Activated effector memory CD4-positive, alpha-beta T cell treated with Interleukin-2 at 50 U/mL for 16 hours (primary cell): ENCODE measurements at regions not wholly inside any gene's neighbourhood (a gene's known extent, or its start where the extent isn't known, plus 50 kb on each side); places are given as distances from the start of the nearest gene placed in this dataset.
"Not testable (repeated sequence)": the region's sequence is repeated elsewhere in the genome, so short reads cannot be mapped to it uniquely, and the experiment has no call there.

Experiments used
- DNase-seq: peaks from one replicate; pipeline ENCODE4 v3.0.0-alpha.2; 2020

DNA sequence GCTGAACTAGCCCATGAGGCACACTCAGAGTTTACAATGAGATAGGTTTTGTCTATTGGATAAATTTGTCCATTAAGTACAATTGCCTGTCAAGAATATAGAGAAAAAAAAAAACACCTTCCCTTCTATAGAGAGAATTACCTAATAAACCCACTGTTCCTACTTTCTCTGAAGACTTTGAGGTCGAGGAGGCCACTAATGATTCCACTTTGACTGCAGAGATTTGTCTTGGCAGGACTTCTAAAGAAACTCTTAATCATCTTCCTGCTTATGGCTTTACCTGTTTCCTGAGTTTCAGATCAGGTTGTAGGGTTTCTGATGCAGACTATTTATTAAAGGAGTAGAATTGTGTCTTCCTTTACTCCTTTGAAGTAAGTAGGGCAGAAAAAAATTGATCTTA is 342.4 kb upstream of the KCNMB2 start:
- no peak for DNase-seq

- DNase-seq: no peak
Observed at GRCh38 chr3:178194539-178194938, 341.7 kb upstream of the KCNMB2 start.

GRCh38 chr3:178195824-178196223 is 340.4 kb upstream of the KCNMB2 start:
- no peak for DNase-seq

DNA sequence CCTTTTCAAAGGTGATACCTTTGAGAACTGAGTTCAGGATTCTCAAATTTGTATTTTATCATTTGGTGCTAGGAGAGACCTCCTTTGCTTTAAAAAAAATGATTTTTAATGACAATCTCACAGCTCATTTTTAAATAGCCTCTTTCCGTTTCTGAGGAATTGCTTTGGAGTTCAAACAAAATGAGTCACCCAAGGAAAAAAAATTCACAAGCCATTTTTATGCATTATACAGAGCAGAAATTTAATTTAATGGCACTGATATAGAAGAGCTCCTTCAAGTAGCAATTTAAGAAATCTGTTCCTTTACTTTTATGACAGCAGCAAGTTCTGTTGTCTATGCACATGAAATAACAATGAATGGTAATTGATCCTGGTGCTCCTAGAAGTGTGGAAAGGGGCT is 337.9 kb upstream of the KCNMB2 start:
- no peak for DNase-seq

DNA sequence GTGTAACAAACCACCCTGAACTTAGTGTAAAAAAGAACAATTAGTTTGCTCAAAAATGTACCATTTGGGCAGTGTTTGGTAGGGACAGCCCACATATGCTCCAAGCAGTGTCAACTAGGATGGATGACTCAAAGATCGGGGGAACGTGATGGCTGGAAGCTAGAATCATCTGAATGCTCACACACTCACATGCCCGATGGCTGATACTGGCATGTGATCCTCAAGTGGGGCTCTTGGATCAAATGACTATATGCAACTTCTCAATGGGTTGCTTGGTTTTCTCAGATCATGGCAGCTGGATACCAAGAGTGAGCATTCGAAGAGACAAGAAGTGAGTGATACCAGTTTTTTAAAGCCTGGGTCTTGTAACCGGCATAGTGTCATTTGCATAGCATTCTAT is 335.9 kb upstream of the KCNMB2 start:
- no peak for DNase-seq

DNA sequence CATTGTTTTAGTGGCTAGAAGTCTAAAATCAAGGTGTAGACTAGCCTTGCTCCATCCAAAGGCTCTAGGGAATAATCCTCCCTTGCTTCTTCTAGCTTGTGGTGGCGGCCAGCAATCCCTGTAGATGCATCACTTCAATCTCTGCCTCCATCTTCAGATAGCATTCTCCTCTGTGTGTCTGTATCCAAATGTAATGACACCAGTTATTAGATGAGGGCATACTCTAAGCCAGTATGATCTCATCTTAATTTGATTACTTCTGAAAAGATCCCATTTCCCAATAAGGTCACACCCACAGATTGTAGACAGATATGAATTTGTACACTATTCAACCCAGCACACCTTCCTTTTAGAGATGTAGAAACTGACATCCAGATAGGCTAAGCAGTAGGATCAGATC is 334.5 kb upstream of the KCNMB2 start:
- DNase-seq: no peak

GRCh38 chr3:178202194-178202593 is 334.0 kb upstream of the KCNMB2 start:
- DNase-seq: no peak

- no peak for DNase-seq
Observed at GRCh38 chr3:178203165-178203564, 333.1 kb upstream of the KCNMB2 start.

DNA sequence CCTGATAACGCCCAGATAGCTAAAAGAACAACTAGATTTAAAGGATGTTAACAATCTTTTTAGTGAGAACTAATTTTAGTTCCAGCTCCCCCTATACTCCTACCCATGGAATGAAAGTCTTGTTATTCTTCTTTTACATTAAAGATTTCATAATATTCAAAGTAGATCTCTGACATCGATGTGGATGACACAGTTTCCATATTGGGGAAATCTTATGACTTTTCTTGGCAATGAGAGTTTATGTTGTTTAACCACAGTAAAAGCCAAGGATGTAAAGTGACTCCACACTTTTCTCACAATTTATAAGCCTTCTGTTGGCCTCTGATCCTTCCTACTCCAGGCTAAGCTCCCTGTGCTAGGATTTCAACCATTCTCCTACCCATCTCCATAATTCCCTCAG is 332.6 kb upstream of the KCNMB2 start:
- DNase-seq: no peak

DNA sequence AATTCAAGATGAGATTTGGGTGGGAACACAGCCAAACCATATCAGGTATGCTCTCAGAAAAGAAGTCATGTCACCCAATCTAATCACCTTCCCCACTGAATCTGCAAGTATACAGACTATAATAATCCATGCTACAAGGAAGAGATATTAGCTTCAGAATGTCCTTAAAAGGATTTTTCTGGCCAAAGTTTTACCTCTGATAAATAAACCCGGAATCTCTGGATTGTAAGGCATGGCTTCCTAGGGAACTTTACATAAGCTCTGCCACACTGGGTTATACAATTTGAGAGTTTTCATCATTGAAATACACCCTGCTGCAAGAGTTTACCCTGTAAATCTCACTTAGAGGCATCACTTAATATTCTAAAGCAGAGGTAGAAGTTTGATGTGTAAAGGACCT is 330.5 kb upstream of the KCNMB2 start:
- DNase-seq: no peak

DNA sequence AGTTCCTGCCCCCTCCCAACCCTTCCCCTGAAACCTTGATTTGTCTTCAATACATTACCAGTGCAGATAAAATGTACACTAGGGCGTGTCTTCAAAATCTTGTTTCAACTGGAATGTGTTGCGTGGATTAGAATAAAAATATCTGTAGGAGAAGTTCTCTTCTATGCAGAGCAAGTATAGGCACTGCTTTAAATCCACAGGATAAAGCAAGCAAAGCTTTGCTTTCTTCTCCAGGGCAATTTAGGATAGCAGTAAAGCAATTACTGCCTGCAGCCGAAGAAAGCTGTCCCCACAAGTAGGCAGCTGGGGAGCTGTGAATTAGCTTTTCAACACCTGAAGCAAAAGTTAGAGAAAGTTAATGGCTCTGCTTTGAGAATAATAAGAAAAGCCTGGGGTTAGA is 329.7 kb upstream of the KCNMB2 start:
- DNase-seq: no peak

DNA sequence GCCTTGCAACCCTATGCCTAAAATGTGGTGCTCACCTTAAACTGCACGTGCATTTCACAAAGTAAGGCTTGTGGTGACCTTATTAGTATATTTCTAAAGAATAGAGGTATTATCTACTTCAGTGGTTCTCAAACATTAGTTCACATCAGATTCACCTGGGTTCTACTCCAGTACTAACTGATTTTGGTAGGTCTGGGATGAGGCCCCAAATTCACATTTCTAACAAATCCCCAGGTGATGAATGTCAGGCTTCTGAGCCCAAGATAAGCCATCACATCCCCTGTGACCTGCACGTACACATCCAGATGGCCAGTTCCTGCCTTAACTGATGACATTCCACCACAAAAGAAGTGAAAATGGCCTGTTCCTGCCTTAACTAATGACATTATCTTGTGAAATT is 329.1 kb upstream of the KCNMB2 start:
- DNase-seq: not testable (repeated sequence)

GRCh38 chr3:178207627-178208026 is 328.6 kb upstream of the KCNMB2 start:
- not testable (repeated sequence) for DNase-seq

DNA sequence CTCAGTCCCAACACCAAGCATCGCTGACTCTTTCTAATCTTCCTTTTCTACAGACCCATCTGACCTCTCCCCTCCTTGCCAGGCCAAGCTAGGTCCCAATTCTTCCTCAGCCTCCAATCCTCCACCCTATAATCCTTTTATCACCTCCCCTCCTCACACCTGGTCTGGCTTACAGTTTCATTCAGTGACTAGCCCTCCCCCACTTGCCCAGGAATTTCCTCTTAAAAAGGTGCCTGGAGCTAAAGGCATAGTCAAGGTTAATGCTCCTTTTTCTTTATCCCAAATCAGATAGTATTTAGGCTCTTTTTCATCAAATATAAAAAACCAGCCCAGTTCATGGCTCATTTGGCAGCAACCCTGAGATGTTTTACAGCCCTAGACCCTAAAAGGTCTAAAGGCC is 327.1 kb upstream of the KCNMB2 start:
- not testable (repeated sequence) for DNase-seq

- not testable (repeated sequence) for DNase-seq
Observed at GRCh38 chr3:178209618-178210017, 326.6 kb upstream of the KCNMB2 start.

DNA sequence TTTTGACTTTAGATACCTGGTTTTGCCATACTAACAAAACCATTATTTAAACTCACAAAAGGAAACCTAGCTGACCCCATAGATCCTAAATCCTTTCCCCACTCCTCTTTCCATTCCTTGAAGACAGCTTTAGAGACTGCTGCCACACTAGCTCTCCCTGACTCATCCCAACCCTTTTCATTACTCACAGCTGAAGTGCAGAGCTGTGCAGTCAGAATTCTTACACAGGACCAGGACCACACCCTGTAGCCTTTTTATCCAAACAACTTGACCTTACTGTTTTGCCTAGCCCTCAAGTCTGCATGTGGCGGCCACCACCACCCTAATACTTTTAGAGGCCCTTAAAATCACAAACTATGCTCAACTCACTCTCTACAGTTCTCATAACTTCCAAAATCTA is 325.1 kb upstream of the KCNMB2 start:
- DNase-seq: not testable (repeated sequence)

GRCh38 chr3:178217479-178217878 is 318.8 kb upstream of the KCNMB2 start:
- no peak for DNase-seq

GRCh38 chr3:178218231-178218630 is 318.0 kb upstream of the KCNMB2 start:
- DNase-seq: no peak

DNA sequence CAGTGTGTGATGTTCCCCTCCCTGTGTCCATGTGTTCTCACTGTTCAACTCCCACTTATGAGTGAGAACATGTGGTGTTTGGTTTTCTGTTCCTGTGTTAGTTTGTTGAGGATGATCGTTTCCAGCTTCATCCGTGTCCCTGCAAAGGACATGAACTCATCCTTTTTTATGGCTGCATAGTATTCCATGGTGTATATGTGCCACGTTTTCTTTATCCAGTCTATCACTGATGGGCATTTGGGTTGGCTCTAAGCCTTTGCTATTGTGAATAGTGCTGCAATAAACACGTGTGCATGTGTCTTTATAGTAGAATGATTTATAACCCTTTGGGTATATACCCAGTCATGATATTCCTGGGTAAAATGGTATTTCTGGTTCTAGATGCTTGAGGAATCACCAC is 316.6 kb upstream of the KCNMB2 start:
- DNase-seq: not testable (repeated sequence)

GRCh38 chr3:178223876-178224275 is 312.4 kb upstream of the KCNMB2 start:
- DNase-seq: no peak

GRCh38 chr3:178226094-178226493 is 310.1 kb upstream of the KCNMB2 start:
- no peak for DNase-seq

- no peak for DNase-seq
Observed at GRCh38 chr3:178231645-178232044, 304.6 kb upstream of the KCNMB2 start.

DNA sequence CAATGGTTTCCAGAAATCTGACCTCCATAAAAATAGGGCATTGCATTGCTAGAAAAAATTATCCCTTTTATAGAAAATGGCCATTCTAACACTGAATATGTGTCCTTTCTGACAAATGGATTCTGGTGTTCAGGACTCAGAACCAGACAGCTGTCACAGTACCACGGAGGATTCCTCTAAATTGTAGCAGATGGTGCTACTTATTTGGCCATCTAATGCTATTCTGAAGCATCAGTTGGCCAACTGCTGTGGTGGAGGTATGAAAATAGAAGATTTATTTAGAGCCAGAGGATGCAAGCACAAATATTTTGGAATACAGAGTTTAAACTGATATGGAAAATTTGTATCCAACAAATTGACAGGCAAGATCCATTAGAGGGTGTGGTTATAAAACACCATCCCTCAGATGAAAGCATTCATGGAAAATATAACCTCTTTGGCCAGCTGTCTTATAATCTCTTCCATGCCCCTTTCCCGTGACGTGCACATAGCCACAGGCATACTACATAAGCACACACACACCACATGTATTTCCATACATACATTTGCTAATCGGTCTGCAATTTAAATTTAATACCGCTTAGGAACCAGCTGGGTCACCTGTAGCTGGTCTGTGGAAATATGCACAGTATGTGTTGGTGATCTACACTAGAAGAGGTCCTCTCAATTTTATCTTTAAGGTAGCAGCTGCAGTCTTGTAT is 302.7 kb upstream of the KCNMB2 start:
- DNase-seq: no peak

DNA sequence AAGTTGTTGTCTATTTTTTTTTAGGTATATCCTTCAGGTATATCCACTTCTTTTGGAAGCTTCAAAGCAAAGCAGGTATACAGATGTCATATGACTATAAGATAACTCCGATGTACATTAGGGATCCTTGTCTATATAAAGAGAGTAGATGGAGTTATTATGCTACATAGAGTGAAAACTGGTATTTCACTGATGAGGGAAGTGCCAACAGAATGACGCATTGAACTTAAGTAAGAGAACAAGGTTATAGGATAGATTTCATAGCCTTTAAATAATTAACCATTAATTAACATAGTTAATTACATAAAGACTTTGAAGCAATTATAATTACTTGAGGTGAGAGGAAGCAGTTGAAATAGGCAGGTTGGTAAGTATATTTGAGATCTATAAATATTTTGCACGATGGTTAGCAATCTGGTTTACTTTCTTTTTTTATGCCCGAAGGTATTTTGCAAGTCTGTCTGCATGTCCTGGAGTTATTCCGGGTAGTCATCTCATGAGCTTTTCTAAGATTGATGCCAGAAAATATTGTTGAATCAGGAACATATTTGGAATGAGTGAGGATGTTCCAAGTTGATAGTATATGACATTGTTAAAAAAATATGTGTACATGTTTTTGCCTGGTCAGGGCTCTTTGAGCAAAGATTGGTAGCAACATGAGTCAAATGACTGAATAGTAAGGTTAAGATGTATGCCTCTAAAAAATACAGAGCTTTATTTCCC is 299.5 kb upstream of the KCNMB2 start:
- no peak for DNase-seq

DNA sequence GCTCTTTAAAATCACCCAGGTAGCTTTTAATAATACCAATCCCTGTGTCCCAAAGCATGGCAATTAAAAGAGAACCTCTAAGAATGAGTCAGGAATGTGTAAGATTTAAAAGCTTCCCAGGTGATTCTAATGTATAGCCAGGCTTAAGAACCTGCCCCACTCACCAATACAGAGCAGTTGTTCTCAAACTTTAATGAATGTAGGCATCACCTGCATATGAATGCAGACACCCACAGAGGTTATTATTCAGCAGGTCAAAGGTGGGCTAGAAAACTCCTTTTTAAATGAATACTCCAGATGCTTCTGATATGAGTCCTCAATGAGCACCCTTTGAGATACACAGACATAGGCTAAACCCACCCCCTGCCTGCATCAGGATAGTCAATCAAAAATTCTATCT is 298.1 kb upstream of the KCNMB2 start:
- DNase-seq: no peak
